Keratinocyte (primary cell): ENCODE measurements at regions not wholly inside any gene's neighbourhood (a gene's known extent, or its start where the extent isn't known, plus 50 kb on each side); places are given as distances from the start of the nearest gene placed in this dataset.

Experiments used
- DNase-seq: peaks from one replicate; pipeline ENCODE4 v3.0.0-alpha.2; 2011; ENCODE audit warnings: low read depth, missing footprints, low spot score
- FAIRE-seq: peaks from 2 replicates; lab custom pipeline; 2011; peaks lifted over from hg19 to GRCh38; lab: Jason Lieb, UNC
- H2AFZ ChIP-seq: 2 replicates; pipeline ENCODE4 v1.6.0; 2012; ENCODE audit warnings: low read length, control low read depth, inconsistent platforms; ENCODE audit not compliant: control insufficient read depth
- H3K27ac ChIP-seq: 2 replicates; pipeline ENCODE4 v1.5.1; 2011; ENCODE audit warnings: low read length; ENCODE audit not compliant: control insufficient read depth, insufficient read depth
- H3K27me3 ChIP-seq: 3 replicates; pipeline ENCODE4 v1.6.0; 2011; ENCODE audit warnings: low read length; ENCODE audit not compliant: control insufficient read depth, insufficient read depth; ENCODE audit errors: extremely low read depth
- H3K36me3 ChIP-seq, 2 experiments: 2 replicates in 1 of 2; 3 replicates in 1 of 2; pipeline ENCODE4 v1.5.1; 2011; ENCODE audit warnings: low read length in 2 of 2, mild to moderate bottlenecking in 1 of 2; ENCODE audit not compliant: control insufficient read depth in 2 of 2, insufficient read depth in 2 of 2; ENCODE audit errors: extremely low read depth in 1 of 2
- H3K4me1 ChIP-seq: 3 replicates; pipeline ENCODE4 v1.5.1; 2011; ENCODE audit warnings: low read length; ENCODE audit not compliant: control insufficient read depth, insufficient read depth; ENCODE audit errors: extremely low read depth
- H3K4me2 ChIP-seq: 3 replicates; pipeline ENCODE4 v1.6.0; 2011; ENCODE audit warnings: low read depth, low read length; ENCODE audit not compliant: control insufficient read depth, insufficient read depth; ENCODE audit errors: extremely low read depth
- H3K4me3 ChIP-seq, 3 experiments: fragments of 200-600 bp in 1 of 3; sonication (generic) in 1 of 3; 2 replicates in 2 of 3; 3 replicates in 1 of 3; pipeline ENCODE4 v1.5.1; 2011 to 2016; ENCODE audit warnings: low read length in 3 of 3, mild to moderate bottlenecking in 3 of 3, control low read depth in 2 of 3, inconsistent platforms in 1 of 3, low read depth in 1 of 3, mixed read lengths in 1 of 3, mixed run types in 1 of 3, moderate library complexity in 1 of 3; ENCODE audit not compliant: control insufficient read depth in 2 of 3, insufficient read depth in 2 of 3; ENCODE audit errors: extremely low read depth in 1 of 3
- H3K79me2 ChIP-seq: 2 replicates; pipeline ENCODE4 v1.6.0; 2012; ENCODE audit warnings: low read length; ENCODE audit not compliant: control insufficient read depth, insufficient read depth
- H3K9ac ChIP-seq: 3 replicates; pipeline ENCODE4 v1.6.0; 2011; ENCODE audit warnings: low read length; ENCODE audit not compliant: control insufficient read depth, insufficient read depth; ENCODE audit errors: extremely low read depth
- H3K9me1 ChIP-seq: 3 replicates; pipeline ENCODE4 v1.6.0; 2011; ENCODE audit warnings: low read length; ENCODE audit not compliant: control insufficient read depth, insufficient read depth; ENCODE audit errors: extremely low read depth
- H3K9me3 ChIP-seq: 2 replicates; pipeline ENCODE4 v1.5.1; 2012; ENCODE audit warnings: low read depth, low read length; ENCODE audit not compliant: control insufficient read depth
- H4K20me1 ChIP-seq: 3 replicates; pipeline ENCODE4 v1.6.0; 2011; ENCODE audit warnings: low read length; ENCODE audit not compliant: control insufficient read depth, insufficient read depth; ENCODE audit errors: extremely low read depth
- EZH2 ChIP-seq: IDR thresholded peaks from one replicate; pipeline ENCODE4 v1.6.1; 2012; ENCODE audit warnings: inconsistent platforms, mild to moderate bottlenecking, low read length, moderate library complexity
- dilution Hi-C: fragments of 300-500 bp; cut with MboI; formaldehyde crosslinking; loops from one replicate; pipeline ENCODE4 v1.7.0; 2020; ENCODE audit warnings: low sequenced_read_pairs; ENCODE audit not compliant: extremely low pct_ligation_motif_present
- TF ChIP-seq, protein P1 (sequence below), 3 experiments: IDR thresholded peaks in 1 of 3; conservative IDR thresholded peaks in 1 of 3; optimal IDR thresholded peaks in 1 of 3; 2 replicates in 2 of 3; 3 replicates in 1 of 3; pipeline versions ENCODE3 to v1.5.1; 2011; ENCODE audit warnings: low read length in 3 of 3, mild to moderate bottlenecking in 3 of 3, moderate library complexity in 2 of 3, control low read depth in 1 of 3, inconsistent platforms in 1 of 3; ENCODE audit not compliant: insufficient read depth in 2 of 3; ENCODE audit errors: extremely low read depth in 1 of 3

DNA sequence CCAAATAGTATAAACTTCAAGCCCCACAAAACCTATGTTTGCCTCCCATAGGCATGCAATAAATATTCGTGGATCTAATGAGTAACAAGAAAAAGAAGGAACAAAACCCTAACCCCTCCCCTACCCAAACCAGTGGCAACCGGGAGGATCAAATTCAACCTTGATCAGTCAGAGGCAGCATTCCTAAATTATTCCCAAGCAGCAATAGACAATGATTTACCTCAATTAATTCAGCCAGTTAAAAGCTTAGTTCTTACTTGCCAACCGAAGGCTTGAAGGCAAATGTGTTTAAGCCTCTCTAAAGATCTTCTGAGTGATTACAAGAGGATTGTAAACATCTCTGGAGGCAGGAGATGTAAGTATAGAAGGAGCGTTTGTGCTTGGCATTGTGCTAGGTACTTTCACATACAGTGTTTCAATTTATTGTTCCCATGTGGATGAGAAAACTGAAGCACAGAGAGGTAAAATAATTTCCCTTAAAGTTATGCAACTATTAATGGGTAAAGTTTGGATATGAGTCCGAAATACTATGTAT lies 197.7 kb downstream of the MTX2 start:
- Histone ChIP-seq H3K27me3 (no peaks in the 10 kb centered on the region), H3K4me3 (no peak overlapping the region)

DNA sequence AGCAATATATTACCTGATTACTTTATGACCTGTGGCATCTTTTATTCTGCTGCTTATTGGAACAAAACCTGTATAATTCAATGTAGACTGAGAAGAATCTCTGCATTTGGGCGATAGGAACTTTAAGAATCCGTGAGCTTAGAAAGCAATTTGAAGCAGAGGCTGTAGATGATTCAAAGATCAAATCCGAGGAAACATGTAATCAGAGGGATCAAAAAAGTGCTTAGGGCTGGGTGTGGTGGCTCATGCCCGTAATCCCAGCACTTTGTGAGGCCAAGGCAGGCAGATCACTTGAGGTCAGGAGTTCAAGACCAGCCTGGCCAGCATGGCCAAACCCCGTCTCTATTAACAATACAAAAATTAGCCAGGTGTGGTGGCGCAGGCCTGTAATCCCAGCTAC lies 198.4 kb downstream of the MTX2 start:
- H3K79me2 ChIP-seq = no peaks in the 10 kb centered on the region
- DNase-seq = no peak
- H3K4me3 ChIP-seq = no peak overlapping the region
- no peak overlapping the region for H2AFZ ChIP-seq
- H3K9me3 ChIP-seq = no peaks in the 10 kb centered on the region
- H3K36me3 ChIP-seq = no peaks in the 10 kb centered on the region
- H3K4me2 ChIP-seq = no peak overlapping the region
- H3K27me3 ChIP-seq = no peaks in the 10 kb centered on the region
- dilution Hi-C loops = no loop called here
- no peaks in the 10 kb centered on the region for H3K9me1 ChIP-seq
- FAIRE-seq = no peak
- H3K27ac ChIP-seq = no peak overlapping the region
- H3K4me1 ChIP-seq = peaks cover 11% of the 10 kb centered on the region
- TF ChIP-seq EZH2 = no peak
- TF ChIP-seq, protein P1, sequence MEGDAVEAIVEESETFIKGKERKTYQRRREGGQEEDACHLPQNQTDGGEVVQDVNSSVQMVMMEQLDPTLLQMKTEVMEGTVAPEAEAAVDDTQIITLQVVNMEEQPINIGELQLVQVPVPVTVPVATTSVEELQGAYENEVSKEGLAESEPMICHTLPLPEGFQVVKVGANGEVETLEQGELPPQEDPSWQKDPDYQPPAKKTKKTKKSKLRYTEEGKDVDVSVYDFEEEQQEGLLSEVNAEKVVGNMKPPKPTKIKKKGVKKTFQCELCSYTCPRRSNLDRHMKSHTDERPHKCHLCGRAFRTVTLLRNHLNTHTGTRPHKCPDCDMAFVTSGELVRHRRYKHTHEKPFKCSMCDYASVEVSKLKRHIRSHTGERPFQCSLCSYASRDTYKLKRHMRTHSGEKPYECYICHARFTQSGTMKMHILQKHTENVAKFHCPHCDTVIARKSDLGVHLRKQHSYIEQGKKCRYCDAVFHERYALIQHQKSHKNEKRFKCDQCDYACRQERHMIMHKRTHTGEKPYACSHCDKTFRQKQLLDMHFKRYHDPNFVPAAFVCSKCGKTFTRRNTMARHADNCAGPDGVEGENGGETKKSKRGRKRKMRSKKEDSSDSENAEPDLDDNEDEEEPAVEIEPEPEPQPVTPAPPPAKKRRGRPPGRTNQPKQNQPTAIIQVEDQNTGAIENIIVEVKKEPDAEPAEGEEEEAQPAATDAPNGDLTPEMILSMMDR (optimal IDR thresholded peaks at IDR 0.05 in 1 of 3, IDR thresholded peaks at IDR 0.05 in 1 of 3, conservative IDR thresholded peaks at IDR 0.05 in 1 of 3; ENCODE audit: extremely low read depth in 1 of 3, insufficient read depth in 2 of 3, low read length in 3 of 3) = no peak
- H3K9ac ChIP-seq = no peak overlapping the region
- H4K20me1 ChIP-seq = no peaks in the 10 kb centered on the region

More for the DNA sequence above, 197.7 kb downstream of the MTX2 start:
- peaks cover 11% of the 10 kb centered on the region for H3K4me1 ChIP-seq
- no peak overlapping the region for H3K27ac ChIP-seq
- H3K4me2 ChIP-seq = no peak overlapping the region
- DNase-seq (no peak), FAIRE-seq (no peak)
- no peak overlapping the region for H3K9ac ChIP-seq
- H3K79me2 ChIP-seq = no peaks in the 10 kb centered on the region
- H3K36me3 ChIP-seq = no peaks in the 10 kb centered on the region
- dilution Hi-C loops = no loop called here
- TF ChIP-seq, protein P1 (optimal IDR thresholded peaks at IDR 0.05 in 1 of 3, IDR thresholded peaks at IDR 0.05 in 1 of 3, conservative IDR thresholded peaks at IDR 0.05 in 1 of 3; ENCODE audit: extremely low read depth in 1 of 3, insufficient read depth in 2 of 3, low read length in 3 of 3) = no peak
- no peak for TF ChIP-seq EZH2
- H2AFZ ChIP-seq = peak overlapping the region; percentile 62
- no peaks in the 10 kb centered on the region for H3K9me3 ChIP-seq
- no peaks in the 10 kb centered on the region for H4K20me1 ChIP-seq
- H3K9me1 ChIP-seq = no peaks in the 10 kb centered on the region
